Epithelial cell of esophagus (primary cell): ENCODE measurements at regions not wholly inside any gene's neighbourhood (a gene's known extent, or its start where the extent isn't known, plus 50 kb on each side); places are given as distances from the start of the nearest gene placed in this dataset.
A peak's percentile ranks its signal among the peaks of the same experiment; 100 is the strongest.

Source experiments
- DNase-seq: peaks from one replicate; pipeline ENCODE4 v3.0.0; 2010; ENCODE audit warnings: low read depth
- H3K4me3 ChIP-seq: 2 replicates; pipeline ENCODE4 v1.5.1; 2011; ENCODE audit warnings: mild to moderate bottlenecking, low read length, control low read depth
- CTCF ChIP-seq: IDR thresholded peaks from 2 replicates; pipeline ENCODE4 v1.5.1; 2011; ENCODE audit warnings: low read depth, mild to moderate bottlenecking, low read length, control low read depth, inconsistent platforms; ENCODE audit not compliant: insufficient read depth; ENCODE audit errors: missing control alignments

DNA sequence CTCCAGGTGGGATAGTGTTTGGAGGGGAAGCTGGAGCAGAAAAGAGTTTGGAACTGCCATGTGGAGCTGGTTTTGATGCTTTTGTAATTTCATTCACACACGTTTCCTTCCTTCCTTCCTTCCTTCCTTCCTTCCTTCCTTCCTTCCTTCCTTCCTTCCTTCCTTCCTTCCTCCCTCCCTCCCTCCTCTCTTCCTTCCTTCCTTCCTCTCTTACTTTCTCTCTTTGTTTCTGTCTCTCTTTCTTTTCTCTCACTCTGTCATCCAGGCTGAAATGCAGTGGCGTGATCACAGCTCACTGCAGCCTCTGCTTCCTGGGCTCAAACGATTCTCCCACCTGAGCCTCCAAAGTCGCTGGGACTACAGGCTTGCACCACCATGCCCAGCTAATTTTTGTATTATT lies 168.0 kb upstream of the ARID2 start:
- no peak overlapping the region for H3K4me3 ChIP-seq
- no peak for TF ChIP-seq CTCF
- DNase-seq: no peak

DNA sequence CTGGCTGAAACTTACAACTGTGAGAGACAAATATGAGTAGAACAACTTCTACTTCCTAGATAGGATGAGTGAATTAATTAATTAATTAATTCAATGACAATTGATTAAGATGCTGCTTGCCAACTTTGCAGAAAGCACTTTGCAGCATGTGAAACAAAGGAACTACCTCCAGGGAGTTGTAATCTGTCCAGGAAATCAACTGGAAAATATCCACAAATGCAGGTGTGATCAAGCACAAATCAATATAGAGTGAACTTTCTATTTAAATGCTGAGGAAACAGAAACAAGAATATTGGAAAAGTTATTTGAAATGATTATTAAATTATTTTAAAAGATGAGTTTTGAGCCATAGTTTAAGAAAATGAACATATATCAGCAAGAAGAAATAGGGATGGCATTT lies 163.9 kb upstream of the ARID2 start:
- no peak for TF ChIP-seq CTCF

GRCh38 chr12:45566257-45566656 lies 163.2 kb upstream of the ARID2 start:
- no peak for DNase-seq
- TF ChIP-seq CTCF: no peak
- no peak overlapping the region for H3K4me3 ChIP-seq

More for the DNA sequence above, 163.9 kb upstream of the ARID2 start:
- no peak for DNase-seq
- no peak overlapping the region for H3K4me3 ChIP-seq

- TF ChIP-seq CTCF: no peak
- H3K4me3 ChIP-seq: no peak overlapping the region
- DNase-seq: no peak
Observed at GRCh38 chr12:45568808-45569207, 160.7 kb upstream of the ARID2 start.

DNA sequence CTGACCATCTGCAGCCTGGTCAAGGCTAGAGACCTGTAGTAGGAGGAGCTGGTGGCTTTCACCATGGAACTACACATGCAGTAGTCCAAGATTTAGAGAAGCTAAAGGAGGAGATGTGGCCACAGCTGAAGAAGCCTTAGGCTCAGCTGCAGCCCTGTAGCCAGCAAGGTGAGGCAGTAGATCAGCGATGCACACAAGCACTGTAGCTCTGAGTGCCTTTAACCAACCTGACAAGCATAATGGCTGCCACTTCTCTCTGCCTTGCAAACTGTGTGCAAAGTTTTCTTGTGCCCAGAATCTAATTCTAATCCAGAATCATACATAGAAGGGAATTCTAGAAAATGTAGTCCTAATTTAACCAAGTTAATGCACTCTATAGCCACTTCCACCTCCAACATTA lies 159.0 kb upstream of the ARID2 start:
- no peak for TF ChIP-seq CTCF
- DNase-seq: no peak
- no peak overlapping the region for H3K4me3 ChIP-seq

DNA sequence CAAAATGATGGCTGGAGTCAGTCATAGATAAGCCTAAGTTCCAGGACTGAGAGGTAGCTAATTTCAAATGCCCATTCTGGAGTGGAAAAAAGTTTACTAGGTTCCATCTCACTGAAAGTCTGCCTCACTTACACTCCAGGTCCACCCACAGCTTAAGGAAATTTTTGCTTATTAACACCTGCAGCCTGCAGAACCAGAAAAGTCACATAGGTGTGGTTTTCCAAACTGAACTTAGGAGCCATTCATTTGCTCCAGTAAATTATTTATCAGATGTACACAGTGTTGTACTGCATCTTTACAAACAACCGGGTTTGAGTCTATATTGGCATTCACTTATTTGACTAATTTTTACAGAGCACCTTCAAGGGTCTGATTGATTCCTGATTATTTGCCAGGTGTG lies 157.4 kb upstream of the ARID2 start:
- DNase-seq: peak; percentile 68
- no peak overlapping the region for H3K4me3 ChIP-seq
- no peak for TF ChIP-seq CTCF

- no peak for DNase-seq
- no peak overlapping the region for H3K4me3 ChIP-seq
- no peak for TF ChIP-seq CTCF
Observed at GRCh38 chr12:45575417-45575816, 154.1 kb upstream of the ARID2 start.
